H9 (cell line): ENCODE measurements at regions not wholly inside any gene's neighbourhood (a gene's known extent, or its start where the extent isn't known, plus 50 kb on each side); places are given as distances from the start of the nearest gene placed in this dataset.

Source experiments
- DNase-seq: peaks from one replicate; pipeline ENCODE4 v3.0.0-alpha.2; 2017
- H2AFZ ChIP-seq: one replicate; pipeline ENCODE4 v1.6.1; 2013; ENCODE audit warnings: mild to moderate bottlenecking, low read length, control low read depth, moderate library complexity
- H2AK5ac ChIP-seq: 2 replicates; pipeline ENCODE4 v1.6.1; 2013; ENCODE audit warnings: low read length, control low read depth, mixed read lengths; ENCODE audit not compliant: insufficient read length
- H2BK120ac ChIP-seq: one replicate; pipeline ENCODE4 v1.6.1; 2013; ENCODE audit warnings: low read depth, mild to moderate bottlenecking, low read length, control low read depth, inconsistent platforms; ENCODE audit not compliant: poor library complexity, severe bottlenecking
- H2BK12ac ChIP-seq: 2 replicates; pipeline ENCODE4 v1.6.1; 2013; ENCODE audit warnings: low read length, control low read depth, mixed read lengths, low read depth; ENCODE audit not compliant: insufficient read length
- H2BK15ac ChIP-seq: 2 replicates; pipeline ENCODE4 v1.6.1; 2013; ENCODE audit warnings: low read depth, low read length, control low read depth
- H2BK20ac ChIP-seq: one replicate; pipeline ENCODE4 v1.6.1; 2013; ENCODE audit warnings: low read depth, mild to moderate bottlenecking, low read length, control low read depth, inconsistent platforms; ENCODE audit not compliant: poor library complexity, severe bottlenecking
- H2BK5ac ChIP-seq: 2 replicates; pipeline ENCODE4 v1.6.1; 2013; ENCODE audit warnings: low read length, control low read depth, mixed read lengths; ENCODE audit not compliant: insufficient read length
- H3K14ac ChIP-seq: 2 replicates; pipeline ENCODE4 v1.6.1; 2013; ENCODE audit warnings: low read length, control low read depth; ENCODE audit not compliant: insufficient read depth
- H3K18ac ChIP-seq: 2 replicates; pipeline ENCODE4 v1.6.1; 2013; ENCODE audit warnings: low read depth, mild to moderate bottlenecking, mixed read lengths, low read length, control low read depth; ENCODE audit not compliant: insufficient read length
- H3K23ac ChIP-seq: 2 replicates; pipeline ENCODE4 v1.6.1; 2013; ENCODE audit warnings: low read length, control low read depth, mixed read lengths, low read depth; ENCODE audit not compliant: insufficient read length
- H3K23me2 ChIP-seq: 2 replicates; pipeline ENCODE4 v1.6.1; 2013; ENCODE audit warnings: low read depth, mild to moderate bottlenecking, mixed read lengths, low read length, control low read depth; ENCODE audit not compliant: insufficient read length, poor library complexity, severe bottlenecking
- H3K27ac ChIP-seq: 2 replicates; pipeline ENCODE4 v1.5.1; 2013; ENCODE audit warnings: low read length, control low read depth, mixed read lengths, low read depth; ENCODE audit not compliant: insufficient read length
- H3K27me3 ChIP-seq: 2 replicates; pipeline ENCODE4 v1.6.1; 2013; ENCODE audit warnings: low read length, control low read depth, inconsistent platforms; ENCODE audit not compliant: insufficient read depth
- H3K4ac ChIP-seq: 2 replicates; pipeline ENCODE4 v1.6.1; 2013; ENCODE audit warnings: low read depth, mild to moderate bottlenecking, control low read depth, inconsistent platforms, low read length, moderate library complexity
- H3K4me1 ChIP-seq: 2 replicates; pipeline ENCODE4 v1.6.1; 2013; ENCODE audit warnings: low read length, control low read depth, inconsistent platforms; ENCODE audit not compliant: insufficient read depth
- H3K4me2 ChIP-seq: 2 replicates; pipeline ENCODE4 v1.6.1; 2013; ENCODE audit warnings: low read length, control low read depth, mixed read lengths; ENCODE audit not compliant: insufficient read length, insufficient read depth
- H3K56ac ChIP-seq: 2 replicates; pipeline ENCODE4 v1.6.1; 2013; ENCODE audit warnings: low read depth, mild to moderate bottlenecking, mixed read lengths, low read length, control low read depth; ENCODE audit not compliant: insufficient read length
- H3K79me1 ChIP-seq: 2 replicates; pipeline ENCODE4 v1.6.1; 2013; ENCODE audit warnings: low read depth, mild to moderate bottlenecking, moderate library complexity, low read length, control low read depth, inconsistent platforms; ENCODE audit not compliant: insufficient read depth, poor library complexity, severe bottlenecking
- H3K79me2 ChIP-seq: 2 replicates; pipeline ENCODE4 v1.6.1; 2013; ENCODE audit warnings: low read length, control low read depth, inconsistent platforms; ENCODE audit not compliant: insufficient read depth
- H3K9ac ChIP-seq: 2 replicates; pipeline ENCODE4 v1.6.1; 2013; ENCODE audit warnings: low read length, control low read depth, mixed read lengths; ENCODE audit not compliant: insufficient read length; ENCODE audit errors: extremely low read depth
- H3K9me3 ChIP-seq: one replicate; pipeline ENCODE4 v1.6.1; 2013; ENCODE audit warnings: low read depth, low read length, inconsistent platforms; ENCODE audit not compliant: control insufficient read depth
- H3T11ph ChIP-seq: one replicate; pipeline ENCODE4 v1.6.1; 2013; ENCODE audit warnings: mild to moderate bottlenecking, low read length, control low read depth, inconsistent platforms
- H4K20me1 ChIP-seq: one replicate; pipeline ENCODE4 v1.6.1; 2013; ENCODE audit not compliant: control insufficient read depth, insufficient read length, insufficient read depth
- H4K5ac ChIP-seq: 2 replicates; pipeline ENCODE4 v1.6.1; 2013; ENCODE audit warnings: low read depth, mild to moderate bottlenecking, mixed read lengths, low read length, control low read depth; ENCODE audit not compliant: insufficient read length
- H4K8ac ChIP-seq: replicated peaks from 2 replicates; pipeline ENCODE4 v1.6.1; 2013; ENCODE audit warnings: low read length, control low read depth, mixed read lengths, low read depth; ENCODE audit not compliant: insufficient read length
- H4K91ac ChIP-seq: 2 replicates; pipeline ENCODE4 v1.6.1; 2013; ENCODE audit warnings: low read depth, mild to moderate bottlenecking, moderate library complexity, mixed read lengths, low read length, control low read depth; ENCODE audit not compliant: insufficient read length
- H3K27ac Mint-ChIP-seq, 3 experiments: 2 replicates in 2 of 3; 3 replicates in 1 of 3; pipeline ENCODE4 v1.8.0; 2020 to 2021; ENCODE audit warnings: mixed read lengths in 3 of 3, mild to moderate bottlenecking in 1 of 3, moderate library complexity in 1 of 3
- H3K27me3 Mint-ChIP-seq: 2 replicates; pipeline ENCODE4 v1.8.0; 2021; ENCODE audit warnings: low read depth, mild to moderate bottlenecking, moderate library complexity, mixed read lengths
- H3K36me3 Mint-ChIP-seq, 3 experiments: 2 replicates in 2 of 3; 3 replicates in 1 of 3; pipeline ENCODE4 v1.8.0; 2020 to 2021; ENCODE audit warnings: low read depth in 3 of 3, mixed read lengths in 3 of 3; ENCODE audit not compliant: insufficient read depth in 1 of 3
- H3K4me1 Mint-ChIP-seq, 2 experiments: 2 replicates each; pipeline ENCODE4 v1.8.0; 2020; ENCODE audit warnings: mixed read lengths in 2 of 2
- H3K4me3 Mint-ChIP-seq, 2 experiments: 2 replicates in 1 of 2; 3 replicates in 1 of 2; pipeline ENCODE4 v1.8.0; 2020 to 2021; ENCODE audit warnings: mild to moderate bottlenecking in 2 of 2, mixed read lengths in 2 of 2, moderate library complexity in 1 of 2
- H3K9me3 Mint-ChIP-seq, 2 experiments: 2 replicates in 1 of 2; 3 replicates in 1 of 2; pipeline ENCODE4 v1.8.0; 2020; ENCODE audit warnings: mild to moderate bottlenecking in 2 of 2, mixed read lengths in 2 of 2, moderate library complexity in 1 of 2
- WGBS: extraction: QIAGEN DNeasy Blood & Tissue Kit; methylation state at CpG from one replicate; pipeline ENCODE4 v1.1.7; 2013; ENCODE audit warnings: missing lambda C conversion rate, low lambda C conversion rate, mixed read lengths; ENCODE audit not compliant: insufficient read length; ENCODE audit errors: extremely low coverage; 5-methylcytosine and 5-hydroxymethylcytosine counted together
- TF ChIP-seq, protein P1 (sequence below): fragments of 200-600 bp; sonication (generic); conservative IDR thresholded peaks from 3 replicates; pipeline ENCODE4 v1.8.0; 2021; ENCODE audit warnings: antibody characterized with exemption, mild to moderate bottlenecking

DNA sequence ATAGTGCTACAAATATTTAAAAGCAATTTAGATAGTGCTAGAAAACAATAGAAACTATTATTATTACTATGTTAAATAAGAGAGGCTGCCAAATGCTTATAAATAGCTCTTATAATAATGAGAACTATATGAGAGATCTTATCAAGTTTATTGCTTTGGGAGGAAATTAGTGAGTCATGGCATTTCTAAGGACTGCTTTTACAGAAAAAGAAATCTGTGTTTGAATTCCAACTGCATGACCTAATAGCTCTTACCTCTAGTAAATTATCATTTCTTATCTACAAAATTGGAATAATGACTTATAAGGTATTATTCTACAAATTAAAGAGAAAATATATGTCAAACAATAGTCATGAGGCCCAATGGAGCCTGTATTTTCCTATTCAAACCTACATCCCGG is 177.2 kb downstream of the GABRG1 start:
- no peak overlapping the region for H3K4me3 Mint-ChIP-seq
- no peak overlapping the region for H4K8ac ChIP-seq
- no peak overlapping the region for H3K27ac ChIP-seq
- H3K79me2 ChIP-seq = no peaks in the 10 kb centered on the region
- no peaks in the 10 kb centered on the region for H3K4me1 Mint-ChIP-seq
- no peak overlapping the region for H3K18ac ChIP-seq
- H3K9me3 Mint-ChIP-seq = no peaks in the 10 kb centered on the region
- H2BK20ac ChIP-seq = no peak overlapping the region
- no peaks in the 10 kb centered on the region for H3K27me3 Mint-ChIP-seq
- H3K23me2 ChIP-seq = no peaks in the 10 kb centered on the region
- H2BK15ac ChIP-seq = no peak overlapping the region
- H2AFZ ChIP-seq = no peak overlapping the region
- no peaks in the 10 kb centered on the region for H3K27me3 ChIP-seq
- H3K4ac ChIP-seq = no peak overlapping the region
- no CpG with 5 or more reads among the region's 1 CpG for WGBS
- H4K91ac ChIP-seq = no peak overlapping the region
- no peak overlapping the region for H3K23ac ChIP-seq
- no peak overlapping the region for H2BK120ac ChIP-seq
- no peak overlapping the region for H4K5ac ChIP-seq
- no peak overlapping the region for H3K9ac ChIP-seq
- no peak overlapping the region for H2AK5ac ChIP-seq
- H3K9me3 ChIP-seq = no peaks in the 10 kb centered on the region
- H3K27ac Mint-ChIP-seq = no peak overlapping the region
- no peaks in the 10 kb centered on the region for H3K4me1 ChIP-seq
- H4K20me1 ChIP-seq = no peaks in the 10 kb centered on the region
- no peak overlapping the region for H3K14ac ChIP-seq
- no peak overlapping the region for H2BK5ac ChIP-seq
- no peaks in the 10 kb centered on the region for H3K79me1 ChIP-seq
- TF ChIP-seq, protein P1, sequence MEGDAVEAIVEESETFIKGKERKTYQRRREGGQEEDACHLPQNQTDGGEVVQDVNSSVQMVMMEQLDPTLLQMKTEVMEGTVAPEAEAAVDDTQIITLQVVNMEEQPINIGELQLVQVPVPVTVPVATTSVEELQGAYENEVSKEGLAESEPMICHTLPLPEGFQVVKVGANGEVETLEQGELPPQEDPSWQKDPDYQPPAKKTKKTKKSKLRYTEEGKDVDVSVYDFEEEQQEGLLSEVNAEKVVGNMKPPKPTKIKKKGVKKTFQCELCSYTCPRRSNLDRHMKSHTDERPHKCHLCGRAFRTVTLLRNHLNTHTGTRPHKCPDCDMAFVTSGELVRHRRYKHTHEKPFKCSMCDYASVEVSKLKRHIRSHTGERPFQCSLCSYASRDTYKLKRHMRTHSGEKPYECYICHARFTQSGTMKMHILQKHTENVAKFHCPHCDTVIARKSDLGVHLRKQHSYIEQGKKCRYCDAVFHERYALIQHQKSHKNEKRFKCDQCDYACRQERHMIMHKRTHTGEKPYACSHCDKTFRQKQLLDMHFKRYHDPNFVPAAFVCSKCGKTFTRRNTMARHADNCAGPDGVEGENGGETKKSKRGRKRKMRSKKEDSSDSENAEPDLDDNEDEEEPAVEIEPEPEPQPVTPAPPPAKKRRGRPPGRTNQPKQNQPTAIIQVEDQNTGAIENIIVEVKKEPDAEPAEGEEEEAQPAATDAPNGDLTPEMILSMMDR = no peak
- H3T11ph ChIP-seq = no peak overlapping the region
- H3K36me3 Mint-ChIP-seq = no peaks in the 10 kb centered on the region
- no peak overlapping the region for H3K4me2 ChIP-seq
- no peak overlapping the region for H3K56ac ChIP-seq
- DNase-seq = no peak
- no peak overlapping the region for H2BK12ac ChIP-seq
